22Rv1 (cell line): ENCODE measurements at regions not wholly inside any gene's neighbourhood (a gene's known extent, or its start where the extent isn't known, plus 50 kb on each side); places are given as distances from the start of the nearest gene placed in this dataset.

Experiments used
- ZFX ChIP-seq: fragments of 450-650 bp; IDR thresholded peaks from 2 replicates; pipeline ENCODE4 v1.6.1; 2017; ENCODE audit warnings: antibody characterized with exemption, borderline replicate concordance
- TF ChIP-seq, protein P1 (sequence below): fragments of 450-650 bp; IDR thresholded peaks from 2 replicates; pipeline ENCODE4 v1.5.1; 2017; ENCODE audit warnings: mild to moderate bottlenecking

DNA sequence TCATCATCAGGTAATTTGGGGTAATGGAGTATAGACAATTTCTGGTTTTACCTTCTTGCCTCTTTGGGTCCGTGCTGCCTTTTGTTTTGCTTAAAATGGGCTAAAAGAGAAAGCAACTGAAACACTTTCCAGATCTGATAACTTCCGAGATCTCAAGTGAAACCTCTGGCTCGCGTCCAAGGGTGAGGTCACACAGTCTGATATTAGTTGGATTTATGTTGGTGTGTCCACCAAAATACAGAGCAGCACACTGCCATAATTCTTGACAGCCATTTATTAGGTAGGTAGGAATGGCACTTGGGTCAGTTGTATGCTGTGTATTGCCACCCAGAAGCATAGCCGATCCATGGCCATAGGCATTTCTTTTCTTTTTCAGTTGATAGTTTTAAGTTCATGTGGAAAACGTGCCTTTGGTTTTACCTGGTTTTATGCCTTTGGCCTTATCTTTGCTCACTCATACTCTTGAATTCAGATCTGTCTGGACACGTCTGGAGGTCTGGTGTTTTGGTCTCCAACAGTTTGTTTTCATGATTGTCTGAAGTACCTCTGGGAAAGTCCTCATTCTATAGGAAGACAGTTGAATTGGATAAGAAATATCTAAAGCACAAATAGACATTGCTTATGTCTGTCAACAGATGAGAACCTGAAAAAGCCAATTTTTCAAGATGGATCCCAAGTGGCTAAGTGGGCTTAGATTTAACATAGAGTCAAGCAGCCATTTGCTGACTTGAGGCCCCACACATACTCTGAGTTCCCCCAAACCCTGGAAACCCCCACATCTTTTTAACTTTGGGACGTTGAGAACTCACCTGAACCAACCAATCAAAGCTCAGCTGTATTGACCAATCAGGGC is 320.8 kb downstream of the SOX4 start:
- TF ChIP-seq, protein P1, sequence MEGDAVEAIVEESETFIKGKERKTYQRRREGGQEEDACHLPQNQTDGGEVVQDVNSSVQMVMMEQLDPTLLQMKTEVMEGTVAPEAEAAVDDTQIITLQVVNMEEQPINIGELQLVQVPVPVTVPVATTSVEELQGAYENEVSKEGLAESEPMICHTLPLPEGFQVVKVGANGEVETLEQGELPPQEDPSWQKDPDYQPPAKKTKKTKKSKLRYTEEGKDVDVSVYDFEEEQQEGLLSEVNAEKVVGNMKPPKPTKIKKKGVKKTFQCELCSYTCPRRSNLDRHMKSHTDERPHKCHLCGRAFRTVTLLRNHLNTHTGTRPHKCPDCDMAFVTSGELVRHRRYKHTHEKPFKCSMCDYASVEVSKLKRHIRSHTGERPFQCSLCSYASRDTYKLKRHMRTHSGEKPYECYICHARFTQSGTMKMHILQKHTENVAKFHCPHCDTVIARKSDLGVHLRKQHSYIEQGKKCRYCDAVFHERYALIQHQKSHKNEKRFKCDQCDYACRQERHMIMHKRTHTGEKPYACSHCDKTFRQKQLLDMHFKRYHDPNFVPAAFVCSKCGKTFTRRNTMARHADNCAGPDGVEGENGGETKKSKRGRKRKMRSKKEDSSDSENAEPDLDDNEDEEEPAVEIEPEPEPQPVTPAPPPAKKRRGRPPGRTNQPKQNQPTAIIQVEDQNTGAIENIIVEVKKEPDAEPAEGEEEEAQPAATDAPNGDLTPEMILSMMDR: no peak
- no peak for TF ChIP-seq ZFX
